Cardiac fibroblast (primary cell): ENCODE measurements at regions not wholly inside any gene's neighbourhood (a gene's known extent, or its start where the extent isn't known, plus 50 kb on each side); places are given as distances from the start of the nearest gene placed in this dataset.
"Not testable (repeated sequence)": the region's sequence is repeated elsewhere in the genome, so short reads cannot be mapped to it uniquely, and the experiment has no call there.

Source experiments
- DNase-seq, 2 donors: peaks; one replicate each; pipeline versions ENCODE4 v3.0.0 to v3.0.0-alpha.2; 2010; ENCODE audit warnings: low read depth in 2 of 2
- H3K4me3 ChIP-seq, 2 donors: replicated peaks in 1 of 2; 1 replicate in 1 of 2; 2 replicates in 1 of 2; pipeline ENCODE4 v1.5.1; 2011; ENCODE audit warnings: low read depth in 2 of 2, low read length in 2 of 2, mild to moderate bottlenecking in 2 of 2, moderate library complexity in 1 of 2
- CTCF ChIP-seq: IDR thresholded peaks from one replicate; pipeline ENCODE4 v1.5.1; 2011; ENCODE audit warnings: low read depth, mild to moderate bottlenecking, low read length, inconsistent platforms

GRCh38 chr6:27168586-27169443 lies 78.7 kb upstream of the PRSS16 start:
- DNase-seq: peak; percentile 48 to 83
- no peak overlapping the region for H3K4me3 ChIP-seq
- no peak for TF ChIP-seq CTCF

- not testable (repeated sequence) for DNase-seq, H3K4me3 ChIP-seq
These were observed 74.8 kb upstream of the PRSS16 start for GRCh38 chr6:27172524-27173231.

- DNase-seq: not testable (repeated sequence)
These were observed 74.3 kb upstream of the PRSS16 start for GRCh38 chr6:27173232-27173601.

GRCh38 chr6:27174958-27175357 lies 72.5 kb upstream of the PRSS16 start:
- DNase-seq: no peak
- H3K4me3 ChIP-seq: no peak overlapping the region
- no peak for TF ChIP-seq CTCF

More at GRCh38 chr6:27173232-27173601, 74.3 kb upstream of the PRSS16 start:
- not testable (repeated sequence) for H3K4me3 ChIP-seq

GRCh38 chr6:27176096-27176495 lies 71.4 kb upstream of the PRSS16 start:
- DNase-seq: peak; percentile 17 to 25
- no peak for TF ChIP-seq CTCF
- H3K4me3 ChIP-seq: no peak overlapping the region

- H3K4me3 ChIP-seq: peak overlapping the region; percentile 75 to 92
- no peak for TF ChIP-seq CTCF
- peak; percentile 63 to 73 for DNase-seq
These were observed 70.7 kb upstream of the PRSS16 start for GRCh38 chr6:27176523-27177484.

GRCh38 chr6:27177485-27178406 lies 69.8 kb upstream of the PRSS16 start:
- peak; percentile 94 for DNase-seq
- TF ChIP-seq CTCF: peak; percentile 47
- peak overlapping the region; percentile 75 to 92 for H3K4me3 ChIP-seq
